Gastrocnemius medialis (tissue), 4 donors: ENCODE measurements at regions not wholly inside any gene's neighbourhood (a gene's known extent, or its start where the extent isn't known, plus 50 kb on each side); places are given as distances from the start of the nearest gene placed in this dataset.

ENCODE experiments used
- CTCF ChIP-seq, 5 experiments: fragments of 450-650 bp in 3 of 5; fragments of 200-600 bp in 2 of 5; sonication (generic) in 2 of 5; IDR thresholded peaks in 4 of 5; conservative IDR thresholded peaks in 1 of 5; 1 replicate in 4 of 5; 2 replicates in 1 of 5; pipeline ENCODE4 v1.5.1; 2016 to 2019; ENCODE audit warnings: antibody characterized with exemption in 5 of 5, mild to moderate bottlenecking in 3 of 5, moderate library complexity in 3 of 5
- POLR2A ChIP-seq, 2 donors: fragments of 450-650 bp; IDR thresholded peaks; one replicate each; pipeline ENCODE4 v1.6.1; 2017; ENCODE audit warnings: antibody characterized with exemption in 2 of 2, mild to moderate bottlenecking in 2 of 2, moderate library complexity in 2 of 2

GRCh38 chr2:82994151-82994550 is 1464.9 kb downstream of the SUCLG1 start:
- no peak for TF ChIP-seq CTCF (IDR thresholded peaks at IDR 0.05 in 4 of 5, conservative IDR thresholded peaks at IDR 0.05 in 1 of 5)
- TF ChIP-seq POLR2A (IDR thresholded peaks at IDR 0.05), result no peak
